ENCODE measurements at regions not wholly inside any gene's neighbourhood (a gene's known extent, or its start where the extent isn't known, plus 50 kb on each side); places are given as distances from the start of the nearest gene placed in this dataset.

GRCh38 chr9:2311920-2312319, 296.8 kb downstream of the SMARCA2 start:
- Histone ChIP-seq H3K4me3 (no peak overlapping the region), H3K36me3 (no peaks in the 10 kb centered on the region), H3K27me3 (no peaks in the 10 kb centered on the region), H3K9me3 (peaks cover 12% of the 10 kb centered on the region), H3K27ac (no peak overlapping the region), H3K4me1 (no peaks in the 10 kb centered on the region)
- intact Hi-C loops (cut with DNase I), result no loop called here
- ATAC-seq (no peak), DNase-seq (no peak)
- no peak for TF ChIP-seq CTCF (IDR thresholded peaks at IDR 0.05)

- no peaks in the 10 kb centered on the region for H3K4me1 ChIP-seq
- no peak overlapping the region for H3K4me3 ChIP-seq
- no peaks in the 10 kb centered on the region for H3K36me3 ChIP-seq
- H3K27me3 ChIP-seq, result no peaks in the 10 kb centered on the region
- ATAC-seq (no peak), DNase-seq (no peak)
- intact Hi-C loops (cut with DNase I), result no loop called here
- TF ChIP-seq CTCF (IDR thresholded peaks at IDR 0.05), result no peak
- peaks cover 12% of the 10 kb centered on the region for H3K9me3 ChIP-seq
- H3K27ac ChIP-seq, result no peak overlapping the region
Measured at GRCh38 chr9:2313512-2313911, 298.4 kb downstream of the SMARCA2 start.

- no peaks in the 10 kb centered on the region for H3K27me3 ChIP-seq
- TF ChIP-seq CTCF (IDR thresholded peaks at IDR 0.05), result no peak
- peaks cover 6% of the 10 kb centered on the region for H3K9me3 ChIP-seq
- H3K36me3 ChIP-seq, result no peaks in the 10 kb centered on the region
- H3K27ac ChIP-seq, result no peak overlapping the region
- no peak overlapping the region for H3K4me3 ChIP-seq
- ATAC-seq, result no peak
- no peaks in the 10 kb centered on the region for H3K4me1 ChIP-seq
- intact Hi-C loops (cut with DNase I), result no loop called here
- no peak for DNase-seq
Measured at GRCh38 chr9:2317591-2317990, 302.4 kb downstream of the SMARCA2 start.

GRCh38 chr9:2319421-2319820, 302.2 kb upstream of the VLDLR start:
- H3K9me3 ChIP-seq, result no peaks in the 10 kb centered on the region

GRCh38 chr9:2320114-2320513, 301.5 kb upstream of the VLDLR start:
- TF ChIP-seq CTCF (IDR thresholded peaks at IDR 0.05), result no peak
- H3K36me3 ChIP-seq, result no peaks in the 10 kb centered on the region
- no peak overlapping the region for H3K27ac ChIP-seq
- ATAC-seq (no peak), DNase-seq (no peak)
- H3K4me3 ChIP-seq, result no peak overlapping the region
- H3K27me3 ChIP-seq, result no peaks in the 10 kb centered on the region
- no peaks in the 10 kb centered on the region for H3K9me3 ChIP-seq
- intact Hi-C loops (cut with DNase I), result no loop called here
- H3K4me1 ChIP-seq, result no peaks in the 10 kb centered on the region

More at GRCh38 chr9:2319421-2319820, 302.2 kb upstream of the VLDLR start:
- intact Hi-C loops (cut with DNase I), result no loop called here
- DNase-seq, result no peak
- Histone ChIP-seq H3K27ac (no peak overlapping the region), H3K4me1 (no peaks in the 10 kb centered on the region), H3K27me3 (no peaks in the 10 kb centered on the region), H3K4me3 (no peak overlapping the region), H3K36me3 (no peaks in the 10 kb centered on the region)
- TF ChIP-seq CTCF (IDR thresholded peaks at IDR 0.05), result no peak
- no peak for ATAC-seq

GRCh38 chr9:2320632-2321031, 301.0 kb upstream of the VLDLR start:
- Histone ChIP-seq H3K4me1 (no peaks in the 10 kb centered on the region), H3K27ac (no peak overlapping the region), H3K9me3 (no peaks in the 10 kb centered on the region), H3K27me3 (no peaks in the 10 kb centered on the region), H3K4me3 (no peak overlapping the region), H3K36me3 (no peaks in the 10 kb centered on the region)
- DNase-seq (no peak), ATAC-seq (no peak)
- no peak for TF ChIP-seq CTCF (IDR thresholded peaks at IDR 0.05)
- intact Hi-C loops (cut with DNase I), result no loop called here
